H1 (cell line): ENCODE measurements at regions not wholly inside any gene's neighbourhood (a gene's known extent, or its start where the extent isn't known, plus 50 kb on each side); places are given as distances from the start of the nearest gene placed in this dataset.
"Not testable (repeated sequence)": the region's sequence is repeated elsewhere in the genome, so short reads cannot be mapped to it uniquely, and the experiment has no call there.

Experiments
- CTCF ChIA-PET: fragments of 300-600 bp; sonication (Branson Sonifier 250); formaldehyde crosslinking; loops from one replicate; lab custom pipeline; 2021; ENCODE audit not compliant: partially characterized antibody; lab: Charles Lee
- POLR2A ChIA-PET: fragments of 300-600 bp; sonication (Branson Sonifier 250); formaldehyde crosslinking; loops from one replicate; lab custom pipeline; 2021; ENCODE audit warnings: inconsistent platforms; ENCODE audit not compliant: partially characterized antibody; lab: Charles Lee
- DNase-seq, 2 experiments: peaks; one replicate each; pipeline versions ENCODE4 v3.0.0 to v3.0.0-alpha.2; 2010 to 2022; ENCODE audit warnings: low spot score in 2 of 2, low read depth in 1 of 2, mixed read lengths in 1 of 2
- FAIRE-seq: peaks from 2 replicates; lab custom pipeline; 2011; peaks lifted over from hg19 to GRCh38; lab: Jason Lieb, UNC
- H2AFZ ChIP-seq: 2 replicates; pipeline ENCODE4 v1.8.1; 2012; ENCODE audit warnings: low read length, inconsistent platforms
- H2AK5ac ChIP-seq: 2 replicates; pipeline ENCODE4 v1.6.1; 2013; ENCODE audit warnings: low read depth, low read length
- H2BK120ac ChIP-seq: replicated peaks from 2 replicates; pipeline ENCODE3; 2013; ENCODE audit warnings: low read depth, low read length, inconsistent platforms
- H2BK12ac ChIP-seq: 2 replicates; pipeline ENCODE4 v1.6.1; 2013; ENCODE audit warnings: low read depth, low read length
- H2BK15ac ChIP-seq: 2 replicates; pipeline ENCODE4 v1.6.1; 2013; ENCODE audit warnings: low read length
- H2BK20ac ChIP-seq: 2 replicates; pipeline ENCODE4 v1.6.1; 2013; ENCODE audit warnings: low read length
- H2BK5ac ChIP-seq: 2 replicates; pipeline ENCODE4 v1.6.1; 2013; ENCODE audit warnings: low read depth, low read length
- H3K14ac ChIP-seq: 2 replicates; pipeline ENCODE4 v1.6.1; 2013; ENCODE audit warnings: inconsistent platforms; ENCODE audit not compliant: insufficient read length
- H3K18ac ChIP-seq: 2 replicates; pipeline ENCODE4 v1.6.1; 2013; ENCODE audit warnings: low read length; ENCODE audit errors: extremely low read depth
- H3K23ac ChIP-seq: 2 replicates; pipeline ENCODE4 v1.6.1; 2013; ENCODE audit warnings: inconsistent platforms; ENCODE audit not compliant: insufficient read length
- H3K23me2 ChIP-seq: 2 replicates; pipeline ENCODE4 v1.6.1; 2013; ENCODE audit warnings: low read depth, low read length
- H3K27ac ChIP-seq: 2 replicates; pipeline ENCODE4 v1.6.1; 2011; ENCODE audit warnings: low read depth, low read length, inconsistent platforms
- H3K27me3 ChIP-seq, 4 experiments: replicated peaks in 1 of 4; 1 replicate in 1 of 4; 2 replicates in 3 of 4; pipeline versions ENCODE4 v1.6.1 to v1.8.1; 2011 to 2013; ENCODE audit warnings: low read length in 3 of 4, mild to moderate bottlenecking in 3 of 4, inconsistent platforms in 2 of 4, mixed read lengths in 2 of 4, moderate library complexity in 1 of 4; ENCODE audit not compliant: control insufficient read depth in 3 of 4, insufficient read depth in 3 of 4; ENCODE audit errors: extremely low read depth in 1 of 4
- H3K36me3 ChIP-seq, 4 experiments: 2 replicates each; pipeline versions ENCODE4 v1.6.1 to v1.8.1; 2011 to 2013; ENCODE audit warnings: mild to moderate bottlenecking in 4 of 4, low read length in 3 of 4, moderate library complexity in 2 of 4, control low read depth in 1 of 4, inconsistent platforms in 1 of 4; ENCODE audit not compliant: insufficient read depth in 4 of 4, control insufficient read depth in 2 of 4
- H3K4ac ChIP-seq: replicated peaks from 2 replicates; pipeline ENCODE3; 2013; ENCODE audit warnings: low read length, low read depth, mixed read lengths, inconsistent platforms; ENCODE audit not compliant: insufficient read length
- H3K4me1 ChIP-seq, 4 experiments: replicated peaks in 1 of 4; 1 replicate in 1 of 4; 2 replicates in 3 of 4; pipeline versions ENCODE4 v1.6.1 to v1.8.1; 2011 to 2013; ENCODE audit warnings: low read length in 3 of 4, inconsistent platforms in 2 of 4, mixed read lengths in 1 of 4; ENCODE audit not compliant: insufficient read depth in 4 of 4, control insufficient read depth in 3 of 4
- H3K4me2 ChIP-seq, 2 experiments: 2 replicates each; pipeline versions ENCODE4 v1.6.1 to v1.8.1; 2011 to 2013; ENCODE audit warnings: low read depth in 2 of 2, low read length in 2 of 2, control low read depth in 1 of 2, inconsistent platforms in 1 of 2, mild to moderate bottlenecking in 1 of 2; ENCODE audit not compliant: insufficient read depth in 1 of 2
- H3K4me3 ChIP-seq, 4 experiments: fragments of 200-600, 300-600 bp in 1 of 4; sonication (generic), shearing (Covaris generic), sonication (Bioruptor Twin) in 1 of 4; 2 replicates each; pipeline versions ENCODE4 v1.5.1 to v1.8.1; 2011 to 2016; ENCODE audit warnings: low read length in 4 of 4, low read depth in 3 of 4, control low read depth in 2 of 4, inconsistent platforms in 2 of 4, mild to moderate bottlenecking in 2 of 4, mixed read lengths in 1 of 4, moderate library complexity in 1 of 4; ENCODE audit not compliant: insufficient read depth in 2 of 4; ENCODE audit errors: extremely low read depth in 1 of 4
- H3K56ac ChIP-seq: replicated peaks from 2 replicates; pipeline ENCODE3; 2013; ENCODE audit warnings: low read depth, mild to moderate bottlenecking, mixed read lengths, low read length, inconsistent platforms; ENCODE audit not compliant: insufficient read length
- H3K79me1 ChIP-seq: 2 replicates; pipeline ENCODE4 v1.6.1; 2013; ENCODE audit warnings: low read depth, low read length, control low read depth
- H3K79me2 ChIP-seq, 2 experiments: 2 replicates each; pipeline versions ENCODE4 v1.6.1 to v1.8.1; 2012 to 2013; ENCODE audit warnings: low read length in 2 of 2, mild to moderate bottlenecking in 2 of 2, inconsistent platforms in 1 of 2; ENCODE audit not compliant: insufficient read depth in 2 of 2, control insufficient read depth in 1 of 2
- H3K9ac ChIP-seq, 4 experiments: replicated peaks in 1 of 4; 1 replicate in 1 of 4; 2 replicates in 3 of 4; pipeline versions ENCODE4 v1.6.1 to v1.8.1; 2011 to 2013; ENCODE audit warnings: low read depth in 3 of 4, low read length in 3 of 4, control low read depth in 2 of 4, mild to moderate bottlenecking in 2 of 4, moderate library complexity in 2 of 4, inconsistent platforms in 1 of 4; ENCODE audit errors: extremely low read depth in 1 of 4
- H3K9me3 ChIP-seq, 2 experiments: 2 replicates each; pipeline versions ENCODE4 v1.6.1 to v1.8.1; 2012 to 2013; ENCODE audit warnings: mild to moderate bottlenecking in 2 of 2, moderate library complexity in 2 of 2, control low read depth in 1 of 2, inconsistent platforms in 1 of 2, low read depth in 1 of 2, low read length in 1 of 2, mixed read lengths in 1 of 2; ENCODE audit not compliant: insufficient read depth in 2 of 2
- H4K20me1 ChIP-seq, 2 experiments: replicated peaks in 1 of 2; 2 replicates each; pipeline versions ENCODE3 to v1.8.1; 2011 to 2013; ENCODE audit warnings: inconsistent platforms in 2 of 2, low read length in 2 of 2, mild to moderate bottlenecking in 1 of 2; ENCODE audit not compliant: insufficient read depth in 2 of 2, control insufficient read depth in 1 of 2
- H4K5ac ChIP-seq: 2 replicates; pipeline ENCODE4 v1.6.1; 2013; ENCODE audit warnings: low read length, low read depth, mixed read lengths, inconsistent platforms; ENCODE audit not compliant: insufficient read length
- H4K8ac ChIP-seq: 2 replicates; pipeline ENCODE4 v1.8.0; 2013; ENCODE audit warnings: mild to moderate bottlenecking, moderate library complexity, low read length, inconsistent platforms; ENCODE audit not compliant: insufficient read depth; ENCODE audit errors: extremely low read depth
- H4K91ac ChIP-seq: replicated peaks from 2 replicates; pipeline ENCODE3; 2013; ENCODE audit warnings: low read length, mixed read lengths, inconsistent platforms; ENCODE audit not compliant: insufficient read length
- WGBS, 2 experiments: shearing (Covaris generic) in 1 of 2; methylation state at CpG; one replicate each; pipeline versions ENCODE4 v1.1.6 to v1.1.7; 2013 to 2015; ENCODE audit warnings: low lambda C conversion rate in 2 of 2, mixed read lengths in 2 of 2, inconsistent platforms in 1 of 2, low coverage in 1 of 2, missing lambda C conversion rate in 1 of 2; ENCODE audit not compliant: insufficient replicate concordance in 2 of 2, insufficient coverage in 1 of 2, insufficient read length in 1 of 2; ENCODE audit errors: extremely low coverage in 1 of 2, missing lambda C conversion rate in 1 of 2; 5-methylcytosine and 5-hydroxymethylcytosine counted together

DNA sequence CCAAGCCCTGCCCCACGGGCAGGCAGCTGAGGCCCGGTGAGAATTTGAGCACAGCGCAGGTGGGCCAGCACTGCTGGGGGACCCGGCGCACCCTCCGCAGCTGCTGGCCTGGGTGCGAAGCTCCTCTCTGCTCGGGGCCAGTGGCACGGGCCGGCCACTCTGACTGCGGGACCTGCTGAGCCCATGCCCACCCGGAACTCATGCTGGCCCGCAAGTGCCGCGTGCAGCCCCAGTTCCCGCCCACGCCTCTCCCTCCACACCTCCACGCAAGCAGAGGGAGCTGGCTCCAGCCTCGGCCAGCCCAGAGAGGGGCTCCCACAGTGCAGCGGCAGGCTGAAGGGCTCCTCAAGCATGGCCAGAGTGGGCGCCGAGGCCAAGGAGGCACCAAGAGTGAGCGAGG, 190.1 kb upstream of the IGFBP7 start:
- H2BK5ac ChIP-seq, H2BK20ac ChIP-seq, H2BK120ac ChIP-seq, H3K23ac ChIP-seq, H2BK15ac ChIP-seq, H3K23me2 ChIP-seq, H4K5ac ChIP-seq, H3K4ac ChIP-seq, H3K27me3 ChIP-seq, H4K91ac ChIP-seq, H4K8ac ChIP-seq, H3K4me1 ChIP-seq, H3K56ac ChIP-seq, H3K36me3 ChIP-seq, H2AK5ac ChIP-seq, H2BK12ac ChIP-seq, H4K20me1 ChIP-seq, H3K79me2 ChIP-seq, POLR2A ChIA-PET, H3K4me2 ChIP-seq, DNase-seq, H3K79me1 ChIP-seq, H3K14ac ChIP-seq, FAIRE-seq, H3K4me3 ChIP-seq, H3K18ac ChIP-seq, H3K27ac ChIP-seq, H2AFZ ChIP-seq, H3K9ac ChIP-seq: not testable (repeated sequence)
- CTCF ChIA-PET: interaction anchor here (1.0 kb wide), 1 partner anchor 136 kb away, joined by 3 read pairs; no protein-coding TSS in a partner anchor
- WGBS, 2 experiments: 94% methylated on average over 17 of the region's 23 CpGs; no CpG with 5 or more reads in 1 of the 2 experiments
- peaks cover 5 to 17% of the 10 kb centered on the region in 2 experiments; a peak in 3 of 4 replicates for H3K9me3 ChIP-seq
